ENCODE measurements at regions not wholly inside any gene's neighbourhood (a gene's known extent, or its start where the extent isn't known, plus 50 kb on each side); places are given as distances from the start of the nearest gene placed in this dataset.

- no peaks in the 10 kb centered on the region for H3K27me3 ChIP-seq (replicated peaks; ENCODE audit: control insufficient read depth, insufficient read depth, low read length)
- no peak for DNase-seq (ENCODE audit: extremely low read depth, insufficient read length)
- no peak for TF ChIP-seq CTCF (IDR thresholded peaks at IDR 0.05; ENCODE audit: insufficient read depth, low read length, poor library complexity, severe bottlenecking)
- H3K4me3 ChIP-seq (replicated peaks; ENCODE audit: low read depth, low read length): no peak overlapping the region
- H3K36me3 ChIP-seq (ENCODE audit: control insufficient read depth, insufficient read depth, low read length): no peaks in the 10 kb centered on the region
Measured at GRCh38 chr12:13841358-13841757, 140.0 kb downstream of the GRIN2B start.

- Histone ChIP-seq H3K36me3 (ENCODE audit: control insufficient read depth, insufficient read depth, low read length) (no peaks in the 10 kb centered on the region), H3K27me3 (replicated peaks; ENCODE audit: control insufficient read depth, insufficient read depth, low read length) (no peaks in the 10 kb centered on the region), H3K4me3 (replicated peaks; ENCODE audit: low read depth, low read length) (no peak overlapping the region)
- TF ChIP-seq CTCF (IDR thresholded peaks at IDR 0.05; ENCODE audit: insufficient read depth, low read length, poor library complexity, severe bottlenecking): no peak
- no peak for DNase-seq (ENCODE audit: extremely low read depth, insufficient read length)
Measured at GRCh38 chr12:13839365-13840336, 141.8 kb downstream of the GRIN2B start.

GRCh38 chr12:13836099-13836498 lies 145.3 kb downstream of the GRIN2B start:
- no peak for DNase-seq (ENCODE audit: extremely low read depth, insufficient read length)
- H3K36me3 ChIP-seq (ENCODE audit: control insufficient read depth, insufficient read depth, low read length): no peaks in the 10 kb centered on the region
- H3K27me3 ChIP-seq (replicated peaks; ENCODE audit: control insufficient read depth, insufficient read depth, low read length): no peaks in the 10 kb centered on the region
- no peak overlapping the region for H3K4me3 ChIP-seq (replicated peaks; ENCODE audit: low read depth, low read length)
- TF ChIP-seq CTCF (IDR thresholded peaks at IDR 0.05; ENCODE audit: insufficient read depth, low read length, poor library complexity, severe bottlenecking): no peak

- TF ChIP-seq CTCF (IDR thresholded peaks at IDR 0.05; ENCODE audit: insufficient read depth, low read length, poor library complexity, severe bottlenecking): no peak
- H3K27me3 ChIP-seq (replicated peaks; ENCODE audit: control insufficient read depth, insufficient read depth, low read length): no peaks in the 10 kb centered on the region
- H3K4me3 ChIP-seq (replicated peaks; ENCODE audit: low read depth, low read length): no peak overlapping the region
- no peaks in the 10 kb centered on the region for H3K36me3 ChIP-seq (ENCODE audit: control insufficient read depth, insufficient read depth, low read length)
- no peak for DNase-seq (ENCODE audit: extremely low read depth, insufficient read length)
Measured at GRCh38 chr12:13835652-13836051, 145.8 kb downstream of the GRIN2B start.

DNA sequence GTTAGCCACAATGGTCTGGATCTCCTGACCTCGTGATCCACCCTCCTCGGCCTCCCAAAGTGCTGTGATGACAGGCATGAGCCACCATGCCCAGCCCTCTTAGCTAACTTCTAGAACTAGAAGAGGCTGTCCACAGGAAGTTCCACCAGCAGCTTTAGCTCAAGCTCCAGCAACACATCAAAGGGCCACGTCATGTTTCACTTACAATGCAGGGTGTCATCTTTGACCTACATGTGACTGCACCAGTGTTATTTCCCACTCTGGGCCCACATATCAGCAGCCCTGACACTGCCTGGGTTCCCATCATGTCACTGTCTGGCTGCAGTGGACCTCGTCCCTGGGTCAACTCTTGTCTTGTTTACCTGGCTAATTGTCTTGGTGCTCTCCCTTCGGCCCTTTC lies 147.2 kb downstream of the GRIN2B start:
- Histone ChIP-seq H3K36me3 (ENCODE audit: control insufficient read depth, insufficient read depth, low read length) (no peaks in the 10 kb centered on the region), H3K4me3 (replicated peaks; ENCODE audit: low read depth, low read length) (no peak overlapping the region), H3K27me3 (replicated peaks; ENCODE audit: control insufficient read depth, insufficient read depth, low read length) (no peaks in the 10 kb centered on the region)
- no peak for TF ChIP-seq CTCF (IDR thresholded peaks at IDR 0.05; ENCODE audit: insufficient read depth, low read length, poor library complexity, severe bottlenecking)
- no peak for DNase-seq (ENCODE audit: extremely low read depth, insufficient read length)

Data from GM06990 (cell line).